Left ventricle myocardium superior (tissue), 1 donor: ENCODE measurements at regions not wholly inside any gene's neighbourhood (a gene's known extent, or its start where the extent isn't known, plus 50 kb on each side); places are given as distances from the start of the nearest gene placed in this dataset.

Source experiments
- ATAC-seq: fragments of 200-7000 bp; cut with Tn5 transposase; one replicate; pipeline ENCODE4 v1.9.1; 2020; ENCODE audit warnings: mild to moderate bottlenecking, moderate library complexity
- DNase-seq: peaks from one replicate; pipeline ENCODE4 v3.0.0-alpha.2; 2020
- intact Hi-C: fragments of 100-400 bp; cut with micrococcal nuclease; formaldehyde crosslinking; loops from one replicate; pipeline ENCODE4 v1.11.0; 2022
- donor health status: DM: no; HTN: yes; CAD: no; lungs with severe emphysema.

GRCh38 chr14:49478784-49479183 is 107.4 kb downstream of the RPS29 start:
- ATAC-seq = no peak
- intact Hi-C loops = no loop called here
- no peak for DNase-seq

DNA sequence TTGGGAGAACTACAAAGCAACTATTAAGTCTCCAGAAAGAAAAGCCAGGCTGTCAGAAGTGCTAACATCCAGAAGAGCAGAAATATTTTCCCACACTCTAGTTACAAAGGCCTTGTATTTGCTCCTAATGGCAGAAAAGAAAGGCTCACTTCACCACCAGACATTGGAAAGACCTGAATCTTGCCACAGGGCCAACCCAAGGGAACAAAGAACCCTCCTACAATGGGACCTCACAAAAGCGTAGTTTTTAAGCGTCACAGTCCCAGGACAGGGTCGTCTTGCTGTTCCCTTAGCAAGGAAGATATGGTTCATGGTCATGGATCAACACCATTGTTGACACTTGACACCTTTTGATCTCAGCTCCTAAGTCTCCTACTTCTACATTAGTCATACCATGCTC is 119.1 kb downstream of the RPS29 start:
- intact Hi-C loops = no loop called here
- DNase-seq (no peak), ATAC-seq (no peak)

DNA sequence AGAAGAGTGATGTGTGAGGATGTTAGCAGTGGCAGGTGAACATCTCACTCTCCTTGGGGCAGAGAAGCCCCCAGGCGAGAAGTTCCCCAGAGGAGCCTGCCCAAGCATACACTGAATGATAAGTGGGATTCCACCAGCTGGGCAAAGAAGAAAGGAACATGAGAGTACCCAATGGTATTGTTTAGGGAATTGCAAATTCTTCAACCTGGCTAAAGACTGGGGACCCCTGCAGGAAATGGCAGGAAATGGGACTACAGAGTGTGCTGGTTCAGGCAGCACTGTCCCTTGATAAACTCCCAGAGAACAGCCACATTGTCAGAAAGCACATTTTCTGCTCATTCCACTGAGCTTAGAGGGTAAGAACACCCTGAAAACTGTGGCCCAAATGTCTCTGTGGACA is 121.3 kb downstream of the RPS29 start:
- DNase-seq = no peak
- no peak for ATAC-seq
- intact Hi-C loops = no loop called here

DNA sequence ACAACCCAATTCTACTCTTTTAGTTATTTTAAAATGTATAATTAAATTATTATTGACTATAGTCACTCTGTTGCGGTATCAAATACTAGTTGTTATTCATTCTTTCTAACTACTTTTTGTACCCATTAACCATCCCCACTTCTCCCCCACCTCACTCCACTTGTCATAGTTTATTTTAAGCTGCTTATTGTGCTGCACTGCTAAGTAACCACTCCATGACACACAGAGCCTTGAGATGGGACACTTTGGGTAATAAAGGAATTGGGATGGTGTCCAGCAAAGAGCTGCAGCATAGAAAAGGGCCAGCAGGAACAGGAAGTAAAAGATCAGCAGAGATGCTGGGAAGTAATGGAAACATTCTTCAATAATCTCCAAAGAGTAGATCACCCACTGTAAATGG is 123.0 kb downstream of the RPS29 start:
- DNase-seq (no peak), ATAC-seq (peak; percentile 37)
- intact Hi-C loops = no loop called here

GRCh38 chr14:49461529-49462401 is 124.4 kb downstream of the RPS29 start:
- ATAC-seq (peak; percentile 38), DNase-seq (no peak)
- intact Hi-C loops = no loop called here

DNA sequence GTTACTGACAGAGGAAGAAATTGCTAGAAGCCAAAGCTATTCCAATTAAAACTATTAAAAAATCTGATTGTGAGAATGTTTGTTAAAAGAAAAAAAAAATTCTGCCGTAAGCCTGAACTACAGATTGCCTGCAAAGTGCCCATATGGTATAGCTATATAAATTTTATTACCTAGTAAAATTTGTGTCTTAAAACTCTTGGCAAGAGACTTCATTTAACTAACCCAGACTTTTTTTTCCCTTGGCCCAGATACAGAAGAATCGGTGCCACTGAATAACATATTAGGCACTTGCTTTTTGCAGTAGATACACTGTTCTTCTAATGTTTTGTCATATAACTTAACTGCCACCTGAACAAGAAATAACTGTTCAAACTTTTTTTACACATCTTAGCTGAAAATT is 125.5 kb downstream of the RPS29 start:
- no peak for ATAC-seq
- intact Hi-C loops = no loop called here
- DNase-seq = no peak

- ATAC-seq (no peak), DNase-seq (no peak)
- intact Hi-C loops = no loop called here
Measured at GRCh38 chr14:49456589-49456988, 129.6 kb downstream of the RPS29 start.

- intact Hi-C loops = no loop called here
- no peak for ATAC-seq
Measured at GRCh38 chr14:49451938-49452337, 134.2 kb downstream of the RPS29 start.

GRCh38 chr14:49449749-49450148 is 136.4 kb downstream of the RPS29 start:
- intact Hi-C loops = no loop called here
- no peak for DNase-seq
- ATAC-seq = no peak

More at GRCh38 chr14:49451938-49452337, 134.2 kb downstream of the RPS29 start:
- DNase-seq = no peak

- DNase-seq (no peak), ATAC-seq (no peak)
- intact Hi-C loops = no loop called here
Measured at GRCh38 chr14:49447540-49448107, 138.6 kb downstream of the RPS29 start.

DNA sequence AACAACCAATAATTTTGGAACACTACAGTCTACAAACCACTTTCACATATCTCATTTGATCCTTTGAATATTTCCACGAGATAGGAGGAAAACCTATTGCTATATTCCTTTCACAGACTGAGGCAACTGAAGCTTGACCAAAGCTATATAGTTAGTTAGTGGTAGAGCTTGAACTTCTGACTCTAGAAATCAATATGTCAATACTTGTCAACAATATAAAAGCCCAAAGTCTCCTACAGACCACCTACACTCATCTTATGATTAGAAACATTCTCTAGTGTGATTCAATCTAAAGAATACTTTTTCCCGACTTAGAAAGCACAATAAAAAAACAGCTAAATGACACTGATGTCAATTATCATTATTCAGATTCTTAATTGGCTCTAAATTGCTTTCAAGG is 139.4 kb downstream of the RPS29 start:
- DNase-seq (no peak), ATAC-seq (no peak)
- intact Hi-C loops = no loop called here

GRCh38 chr14:49438256-49438770 is 147.9 kb downstream of the RPS29 start:
- DNase-seq (no peak), ATAC-seq (no peak)
- intact Hi-C loops = no loop called here

- DNase-seq (no peak), ATAC-seq (no peak)
- intact Hi-C loops = no loop called here
Measured at GRCh38 chr14:49428076-49428475, 158.1 kb downstream of the RPS29 start.

DNA sequence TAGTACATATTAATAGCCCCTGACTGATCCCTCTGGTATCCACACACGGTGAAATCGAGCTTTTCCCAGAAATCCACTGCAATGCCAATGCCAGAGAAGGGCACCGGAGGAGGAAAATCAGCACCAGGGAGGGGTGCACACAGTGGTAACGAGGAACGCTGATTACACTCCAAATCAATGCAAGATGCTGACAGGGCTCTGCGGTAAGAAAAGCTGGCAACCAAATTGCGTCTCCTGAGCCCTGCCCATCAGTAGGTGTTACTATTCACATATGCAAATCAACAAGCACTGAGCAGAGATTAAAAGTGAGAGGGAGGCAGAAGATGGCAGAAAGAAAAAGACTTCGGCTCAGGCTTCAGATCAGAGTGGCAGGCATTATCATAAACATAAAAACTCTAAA is 159.1 kb downstream of the RPS29 start:
- ATAC-seq (no peak), DNase-seq (no peak)
- intact Hi-C loops = no loop called here

- ATAC-seq (no peak), DNase-seq (no peak)
- intact Hi-C loops = no loop called here
Measured at GRCh38 chr14:49425921-49426320, 160.3 kb downstream of the RPS29 start.

- ATAC-seq = no peak
- intact Hi-C loops = no loop called here
- no peak for DNase-seq
Measured at GRCh38 chr14:49424436-49425331, 161.5 kb downstream of the RPS29 start.

DNA sequence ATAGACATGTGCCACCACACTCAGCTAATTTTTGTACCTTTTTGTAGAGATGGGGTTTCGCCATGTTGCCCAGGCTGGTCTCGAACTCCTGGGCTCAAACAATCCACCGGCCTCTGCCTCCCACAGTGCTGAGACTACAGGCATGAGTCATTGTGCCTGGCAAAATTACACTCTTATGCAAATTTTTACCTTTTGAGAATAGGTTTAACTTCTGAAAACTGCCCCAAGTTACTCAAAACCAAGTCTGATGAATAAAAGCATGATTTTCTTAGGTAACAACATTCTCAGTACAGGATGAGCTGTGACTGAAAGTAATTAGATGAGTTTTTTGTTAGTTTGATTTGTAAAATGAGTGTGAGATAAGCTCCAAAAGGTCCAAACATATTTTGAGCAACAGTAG is 166.0 kb downstream of the RPS29 start:
- ATAC-seq (no peak), DNase-seq (no peak)
- intact Hi-C loops = no loop called here

DNA sequence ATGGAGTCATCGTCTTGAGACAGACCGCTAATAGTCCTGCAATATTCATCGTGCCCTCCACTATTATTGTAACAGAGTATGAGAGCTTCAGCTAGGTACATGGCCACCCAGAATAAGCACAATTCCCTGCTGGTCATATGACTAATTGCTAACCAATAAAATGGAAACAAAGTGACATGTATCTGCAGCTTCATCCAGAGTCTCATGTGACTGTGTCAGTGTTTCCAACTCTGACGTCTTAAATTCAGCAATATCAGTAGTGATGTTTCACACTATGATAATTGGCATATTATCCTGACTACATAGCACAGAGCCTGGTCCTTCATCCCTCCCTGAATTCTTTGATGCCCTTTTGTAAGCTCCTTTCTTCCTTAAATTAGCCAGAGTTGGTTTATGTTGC is 167.4 kb downstream of the RPS29 start:
- ATAC-seq = no peak
- intact Hi-C loops = no loop called here
- no peak for DNase-seq

- DNase-seq = no peak
- ATAC-seq = no peak
- intact Hi-C loops = no loop called here
Measured at GRCh38 chr14:49417790-49418189, 168.4 kb downstream of the RPS29 start.
